Caco-2 (cell line): ENCODE measurements at regions not wholly inside any gene's neighbourhood (a gene's known extent, or its start where the extent isn't known, plus 50 kb on each side); places are given as distances from the start of the nearest gene placed in this dataset.
"Not testable (repeated sequence)": the region's sequence is repeated elsewhere in the genome, so short reads cannot be mapped to it uniquely, and the experiment has no call there.

Experiments
- BruUV-seq: library from RNA; stranded (reverse); fragments of 400-500 nt; replicated peaks from 2 replicates; lab custom pipeline; 2021; lab: Mats Ljungman, UMichigan
- CTCF ChIA-PET: fragments of 300-600 bp; sonication (Branson Sonifier 250); formaldehyde crosslinking; loops from one replicate; lab custom pipeline; 2022; ENCODE audit warnings: antibody characterized with exemption; lab: Charles Lee
- POLR2A ChIA-PET: fragments of 300-600 bp; sonication (Branson Sonifier 250); formaldehyde crosslinking; loops from one replicate; lab custom pipeline; 2022; ENCODE audit warnings: antibody characterized with exemption; lab: Charles Lee
- DNase-seq, 2 experiments: peaks; one replicate each; pipeline versions ENCODE4 v3.0.0 to v3.0.0-alpha.2; 2020 to 2022
- H3K27me3 ChIP-seq: replicated peaks from 2 replicates; pipeline ENCODE4 v1.6.0; 2011; ENCODE audit warnings: low read length; ENCODE audit not compliant: control insufficient read depth, insufficient read depth
- H3K36me3 ChIP-seq: 2 replicates; pipeline ENCODE4 v1.5.1; 2011; ENCODE audit warnings: low read length; ENCODE audit not compliant: control insufficient read depth, insufficient read depth
- H3K4me1 ChIP-seq: fragments of 250-450 bp; sonication (Bioruptor Pico); 2 replicates; pipeline ENCODE4 v1.5.1; 2020; ENCODE audit warnings: mild to moderate bottlenecking
- H3K4me3 ChIP-seq: 2 replicates; pipeline ENCODE4 v1.5.1; 2011; ENCODE audit warnings: low read depth, mild to moderate bottlenecking, control low read depth, low read length
- H3K9me3 ChIP-seq: fragments of 250-450 bp; sonication (Bioruptor Pico); 2 replicates; pipeline ENCODE4 v1.5.1; 2020; ENCODE audit warnings: mild to moderate bottlenecking, moderate library complexity
- H3K27ac Mint-ChIP-seq: one replicate; pipeline ENCODE4 v1.8.0; 2022; ENCODE audit warnings: mixed read lengths; ENCODE audit not compliant: unreplicated experiment
- H3K27me3 Mint-ChIP-seq: one replicate; pipeline ENCODE4 v1.8.0; 2022; ENCODE audit warnings: mixed read lengths; ENCODE audit not compliant: insufficient read depth, unreplicated experiment
- H3K36me3 Mint-ChIP-seq: one replicate; pipeline ENCODE4 v1.8.0; 2022; ENCODE audit warnings: mild to moderate bottlenecking, mixed read lengths; ENCODE audit not compliant: insufficient read depth, unreplicated experiment
- H3K4me1 Mint-ChIP-seq: one replicate; pipeline ENCODE4 v1.8.0; 2022; ENCODE audit warnings: low read depth, mixed read lengths; ENCODE audit not compliant: unreplicated experiment
- H3K4me3 Mint-ChIP-seq: one replicate; pipeline ENCODE4 v1.8.0; 2022; ENCODE audit warnings: mild to moderate bottlenecking, moderate library complexity, mixed read lengths; ENCODE audit not compliant: unreplicated experiment
- H3K9me3 Mint-ChIP-seq: one replicate; pipeline ENCODE4 v1.8.0; 2022; ENCODE audit warnings: mixed read lengths; ENCODE audit not compliant: unreplicated experiment
- CTCF ChIP-seq, 2 experiments: fragments of 200-600 bp in 1 of 2; IDR thresholded peaks; 1 replicate in 1 of 2; 2 replicates in 1 of 2; pipeline versions ENCODE4 v1.5.1 to v1.8.0; 2011 to 2022; ENCODE audit warnings: antibody characterized with exemption in 1 of 2, control low read depth in 1 of 2, inconsistent platforms in 1 of 2, low read depth in 1 of 2, low read length in 1 of 2, mild to moderate bottlenecking in 1 of 2, moderate library complexity in 1 of 2; ENCODE audit not compliant: insufficient read depth in 1 of 2, severe bottlenecking in 1 of 2, unreplicated experiment in 1 of 2
- intact Hi-C: fragments of 100-400 bp; cut with micrococcal nuclease; formaldehyde crosslinking; loops from one replicate; pipeline ENCODE4 v1.10.0; 2022; ENCODE audit not compliant: unreplicated experiment

GRCh38 chr6:67881706-67882065, 753.4 kb upstream of the ADGRB3 start:
- Mint-ChIP-seq H3K4me1 (no peaks in the 10 kb centered on the region), H3K27me3 (no peaks in the 10 kb centered on the region), H3K4me3 (no peak overlapping the region), H3K36me3 (no peaks in the 10 kb centered on the region), H3K27ac (no peak overlapping the region), H3K9me3 (no peaks in the 10 kb centered on the region)
- intact Hi-C loops, result no loop called here
- no peak for TF ChIP-seq CTCF (IDR thresholded peaks at IDR 0.05; ENCODE audit: insufficient read depth in 1 of 2, low read depth in 1 of 2, low read length in 1 of 2, severe bottlenecking in 1 of 2, unreplicated experiment in 1 of 2)
- H3K4me1 ChIP-seq, result no peaks in the 10 kb centered on the region
- no peak overlapping the region for H3K4me3 ChIP-seq
- no peak for DNase-seq
- no peaks in the 10 kb centered on the region for H3K36me3 ChIP-seq
- no peaks in the 10 kb centered on the region for H3K9me3 ChIP-seq
- H3K27me3 ChIP-seq, result no peaks in the 10 kb centered on the region
- ChIA-PET CTCF (no interaction called here), POLR2A (no interaction called here)
- BruUV-seq, result no TSS peak

DNA sequence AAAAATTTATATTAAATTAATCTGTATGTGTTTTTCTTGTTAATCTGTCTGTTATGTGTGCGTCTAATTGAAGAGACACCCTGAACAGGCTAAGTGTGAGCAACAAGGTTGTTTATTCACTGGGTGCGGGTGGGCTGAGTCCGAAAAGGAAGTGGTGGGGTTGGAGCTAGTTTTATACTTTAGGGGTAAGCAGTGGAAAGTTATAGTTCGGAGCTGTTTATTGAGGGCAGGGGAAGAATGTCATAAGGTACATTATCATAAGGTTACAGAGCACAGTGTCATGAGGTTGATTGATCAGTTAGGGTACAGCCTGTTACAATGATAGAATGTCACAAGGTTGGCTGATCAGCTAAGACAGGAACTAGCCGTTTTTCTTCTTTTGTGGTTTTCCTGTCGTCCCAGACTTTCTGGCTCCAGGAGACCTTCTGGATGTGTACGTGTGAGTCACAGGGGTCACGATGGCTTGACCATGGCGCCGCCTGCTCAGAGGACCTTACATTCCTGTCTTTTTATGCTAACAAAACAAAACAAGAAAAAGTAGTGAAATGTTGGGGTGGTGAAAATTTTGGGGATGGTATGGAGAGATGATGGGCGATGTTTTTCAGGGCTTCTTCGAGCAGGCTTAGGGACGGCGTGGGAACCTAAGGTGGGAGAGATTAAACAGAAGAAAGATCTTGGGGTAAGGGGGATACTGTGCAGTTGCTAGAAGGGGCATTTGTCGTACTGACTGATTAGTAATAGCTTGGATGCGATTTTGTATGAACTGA, 754.0 kb upstream of the ADGRB3 start:
- Histone ChIP-seq H3K36me3 (no peaks in the 10 kb centered on the region), H3K4me1 (no peaks in the 10 kb centered on the region), H3K27me3 (no peaks in the 10 kb centered on the region), H3K9me3 (no peaks in the 10 kb centered on the region), H3K4me3 (no peak overlapping the region)
- Mint-ChIP-seq H3K27me3 (no peaks in the 10 kb centered on the region), H3K4me1 (no peaks in the 10 kb centered on the region), H3K27ac (no peak overlapping the region), H3K36me3 (no peaks in the 10 kb centered on the region), H3K9me3 (no peaks in the 10 kb centered on the region), H3K4me3 (no peak overlapping the region)
- DNase-seq, result no peak
- POLR2A ChIA-PET, result no interaction called here
- CTCF ChIA-PET, result interaction anchor here (0.6 kb wide), 1 partner anchor 116 kb away, joined by 3 read pairs; no protein-coding TSS in a partner anchor
- intact Hi-C loops, result no loop called here
- no peak for TF ChIP-seq CTCF (IDR thresholded peaks at IDR 0.05; ENCODE audit: insufficient read depth in 1 of 2, low read depth in 1 of 2, low read length in 1 of 2, severe bottlenecking in 1 of 2, unreplicated experiment in 1 of 2)
- BruUV-seq, result no TSS peak

DNA sequence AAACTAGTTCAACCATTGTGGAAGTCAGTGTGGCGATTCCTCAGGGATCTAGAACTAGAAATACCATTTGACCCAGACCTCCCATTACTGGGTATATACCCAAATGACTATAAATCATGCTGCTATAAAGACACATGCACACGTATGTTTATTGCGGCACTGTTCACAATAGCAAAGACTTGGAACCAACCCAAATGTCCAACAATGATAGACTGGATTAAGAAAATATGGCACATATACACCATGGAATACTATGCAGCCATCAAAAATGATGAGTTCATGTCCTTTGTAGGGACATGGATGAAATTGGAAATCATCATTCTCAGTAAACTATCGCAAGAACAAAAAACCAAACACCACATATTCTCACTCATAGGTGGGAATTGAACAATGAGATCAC, 754.7 kb upstream of the ADGRB3 start:
- H3K4me3 ChIP-seq, DNase-seq, intact Hi-C loops, H3K27me3 Mint-ChIP-seq, H3K36me3 Mint-ChIP-seq, H3K9me3 Mint-ChIP-seq, H3K4me1 ChIP-seq, H3K27me3 ChIP-seq, H3K9me3 ChIP-seq, H3K27ac Mint-ChIP-seq, POLR2A ChIA-PET, BruUV-seq, H3K36me3 ChIP-seq, H3K4me1 Mint-ChIP-seq, H3K4me3 Mint-ChIP-seq: not testable (repeated sequence)
- CTCF ChIA-PET, result interaction anchor here (0.6 kb wide), 1 partner anchor 117 kb away, joined by 3 read pairs; no protein-coding TSS in a partner anchor

GRCh38 chr6:67879928-67880327, 755.2 kb upstream of the ADGRB3 start:
- BruUV-seq, H3K27me3 Mint-ChIP-seq, CTCF ChIA-PET, H3K9me3 ChIP-seq, H3K9me3 Mint-ChIP-seq, DNase-seq, H3K4me1 ChIP-seq, H3K36me3 Mint-ChIP-seq, H3K4me3 Mint-ChIP-seq, H3K27me3 ChIP-seq, POLR2A ChIA-PET, intact Hi-C loops, H3K27ac Mint-ChIP-seq, H3K4me3 ChIP-seq, H3K36me3 ChIP-seq, H3K4me1 Mint-ChIP-seq: not testable (repeated sequence)

- H3K9me3 ChIP-seq, H3K4me1 ChIP-seq, H3K4me1 Mint-ChIP-seq, H3K9me3 Mint-ChIP-seq, intact Hi-C loops, DNase-seq, H3K27me3 ChIP-seq, H3K27me3 Mint-ChIP-seq, POLR2A ChIA-PET, H3K36me3 Mint-ChIP-seq, H3K36me3 ChIP-seq, H3K4me3 Mint-ChIP-seq, H3K27ac Mint-ChIP-seq, BruUV-seq, H3K4me3 ChIP-seq: not testable (repeated sequence)
- CTCF ChIA-PET, result interaction anchor here (0.5 kb wide), 1 partner anchor 415 kb away, joined by 3 read pairs; no protein-coding TSS in a partner anchor
Observed at GRCh38 chr6:67879105-67879904, 755.8 kb upstream of the ADGRB3 start.
